ENCODE measurements at regions not wholly inside any gene's neighbourhood (a gene's known extent, or its start where the extent isn't known, plus 50 kb on each side); places are given as distances from the start of the nearest gene placed in this dataset.

DNA sequence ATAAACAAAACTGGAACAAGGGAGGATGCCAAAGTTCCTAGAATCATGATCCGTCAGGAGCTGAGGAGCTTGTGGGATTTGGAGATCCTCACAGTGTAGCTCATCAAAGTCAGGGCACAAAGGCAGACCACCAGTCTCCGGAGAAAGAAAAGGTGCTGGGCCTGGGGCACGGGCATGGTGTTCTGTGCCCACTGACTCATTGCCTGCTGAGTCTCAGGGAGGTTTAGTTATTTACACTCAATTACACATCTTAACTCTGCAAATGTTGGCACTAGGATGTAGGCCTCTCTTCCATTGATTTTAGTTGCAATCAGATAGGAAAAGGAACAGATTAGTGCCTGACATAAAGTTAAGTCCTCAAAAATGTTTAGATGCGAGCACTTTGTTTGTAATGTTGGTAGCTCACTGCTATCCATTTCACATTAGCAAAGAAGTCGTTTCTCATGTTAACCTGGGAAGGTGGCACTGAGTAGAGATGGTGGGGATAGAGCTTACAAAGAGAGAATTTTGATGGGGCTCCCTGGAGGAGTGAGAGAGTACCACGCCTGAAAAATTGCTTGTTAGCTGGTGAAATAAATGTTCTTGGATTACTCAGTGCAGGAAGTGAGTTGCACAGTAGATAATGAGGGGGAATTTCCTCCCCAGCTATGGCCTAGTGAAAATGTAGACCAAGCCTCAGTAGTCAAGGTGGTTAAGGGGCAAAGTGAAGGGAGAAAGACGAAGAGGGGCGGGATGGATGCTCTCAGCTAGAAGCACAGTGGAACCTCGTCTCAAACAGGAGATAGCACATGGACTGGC, 109.5 kb upstream of the CD180 start:
- peaks cover 0 to 21% of the 10 kb centered on the region in 2 donors for H3K4me1 ChIP-seq
- DNase-seq (ENCODE audit: low spot score): no peak
- TF ChIP-seq, protein P1, sequence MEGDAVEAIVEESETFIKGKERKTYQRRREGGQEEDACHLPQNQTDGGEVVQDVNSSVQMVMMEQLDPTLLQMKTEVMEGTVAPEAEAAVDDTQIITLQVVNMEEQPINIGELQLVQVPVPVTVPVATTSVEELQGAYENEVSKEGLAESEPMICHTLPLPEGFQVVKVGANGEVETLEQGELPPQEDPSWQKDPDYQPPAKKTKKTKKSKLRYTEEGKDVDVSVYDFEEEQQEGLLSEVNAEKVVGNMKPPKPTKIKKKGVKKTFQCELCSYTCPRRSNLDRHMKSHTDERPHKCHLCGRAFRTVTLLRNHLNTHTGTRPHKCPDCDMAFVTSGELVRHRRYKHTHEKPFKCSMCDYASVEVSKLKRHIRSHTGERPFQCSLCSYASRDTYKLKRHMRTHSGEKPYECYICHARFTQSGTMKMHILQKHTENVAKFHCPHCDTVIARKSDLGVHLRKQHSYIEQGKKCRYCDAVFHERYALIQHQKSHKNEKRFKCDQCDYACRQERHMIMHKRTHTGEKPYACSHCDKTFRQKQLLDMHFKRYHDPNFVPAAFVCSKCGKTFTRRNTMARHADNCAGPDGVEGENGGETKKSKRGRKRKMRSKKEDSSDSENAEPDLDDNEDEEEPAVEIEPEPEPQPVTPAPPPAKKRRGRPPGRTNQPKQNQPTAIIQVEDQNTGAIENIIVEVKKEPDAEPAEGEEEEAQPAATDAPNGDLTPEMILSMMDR (IDR thresholded peaks at IDR 0.05): no peak
- no peak overlapping the region for H3K4me3 ChIP-seq
- H3K27ac ChIP-seq: peak overlapping the region; percentile 54 to 74
- H3K9me3 ChIP-seq: no peaks in the 10 kb centered on the region
- H3K36me3 ChIP-seq: no peaks in the 10 kb centered on the region
- H3K27me3 ChIP-seq: no peaks in the 10 kb centered on the region

DNA sequence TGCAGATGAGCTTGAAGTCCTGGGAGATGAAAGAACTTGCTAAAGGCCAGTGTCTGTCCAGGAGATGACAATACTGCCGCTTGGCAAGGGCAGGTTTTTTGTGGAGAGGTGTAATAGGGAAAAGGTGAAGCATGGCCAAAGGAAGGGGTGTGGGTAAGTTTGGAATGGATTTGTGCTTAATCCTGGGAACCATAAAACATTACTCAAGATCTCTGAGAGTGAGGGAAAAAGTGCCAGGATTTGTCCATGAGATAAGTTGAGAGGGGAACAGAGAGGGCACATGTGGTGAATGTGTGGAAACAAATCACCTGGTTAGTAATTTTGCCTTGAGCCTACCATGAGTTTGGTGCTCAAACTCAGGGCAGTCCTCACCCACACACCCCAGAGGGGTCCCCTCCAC, 108.8 kb upstream of the CD180 start:
- TF ChIP-seq, protein P1 (IDR thresholded peaks at IDR 0.05): no peak
- peaks cover 0 to 28% of the 10 kb centered on the region in 2 donors for H3K4me1 ChIP-seq
- peak overlapping the region; percentile 54 to 74 for H3K27ac ChIP-seq
- no peaks in the 10 kb centered on the region for H3K36me3 ChIP-seq
- H3K9me3 ChIP-seq: no peaks in the 10 kb centered on the region
- H3K27me3 ChIP-seq: no peaks in the 10 kb centered on the region
- DNase-seq (ENCODE audit: low spot score): no peak
- H3K4me3 ChIP-seq: no peak overlapping the region

DNA sequence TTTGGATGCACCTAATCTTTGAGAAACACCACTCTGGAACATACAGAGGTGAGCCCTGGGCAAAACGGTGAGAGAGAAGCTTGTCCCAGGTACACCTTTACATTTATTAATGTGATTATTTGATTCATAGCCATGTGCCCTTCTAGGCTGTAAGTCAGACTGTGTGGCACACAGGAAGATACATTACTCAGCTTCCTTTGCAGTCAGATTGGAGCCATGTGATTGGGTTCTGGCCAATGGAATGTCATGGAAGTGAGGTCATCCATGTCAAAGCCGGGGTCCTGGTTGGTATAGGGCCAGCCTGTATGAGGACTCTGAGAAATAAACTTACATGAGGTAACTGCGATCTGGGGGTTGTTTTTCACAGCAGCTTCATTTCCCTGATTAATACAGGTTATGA, 106.8 kb upstream of the CD180 start:
- TF ChIP-seq, protein P1 (IDR thresholded peaks at IDR 0.05): no peak
- H3K4me1 ChIP-seq: peaks cover 0 to 28% of the 10 kb centered on the region in 2 donors
- no peaks in the 10 kb centered on the region for H3K36me3 ChIP-seq
- no peak for DNase-seq (ENCODE audit: low spot score)
- no peaks in the 10 kb centered on the region for H3K9me3 ChIP-seq
- no peak overlapping the region for H3K4me3 ChIP-seq
- H3K27ac ChIP-seq: peak overlapping the region in 1 of 2 donors; percentile 24
- H3K27me3 ChIP-seq: no peaks in the 10 kb centered on the region

DNA sequence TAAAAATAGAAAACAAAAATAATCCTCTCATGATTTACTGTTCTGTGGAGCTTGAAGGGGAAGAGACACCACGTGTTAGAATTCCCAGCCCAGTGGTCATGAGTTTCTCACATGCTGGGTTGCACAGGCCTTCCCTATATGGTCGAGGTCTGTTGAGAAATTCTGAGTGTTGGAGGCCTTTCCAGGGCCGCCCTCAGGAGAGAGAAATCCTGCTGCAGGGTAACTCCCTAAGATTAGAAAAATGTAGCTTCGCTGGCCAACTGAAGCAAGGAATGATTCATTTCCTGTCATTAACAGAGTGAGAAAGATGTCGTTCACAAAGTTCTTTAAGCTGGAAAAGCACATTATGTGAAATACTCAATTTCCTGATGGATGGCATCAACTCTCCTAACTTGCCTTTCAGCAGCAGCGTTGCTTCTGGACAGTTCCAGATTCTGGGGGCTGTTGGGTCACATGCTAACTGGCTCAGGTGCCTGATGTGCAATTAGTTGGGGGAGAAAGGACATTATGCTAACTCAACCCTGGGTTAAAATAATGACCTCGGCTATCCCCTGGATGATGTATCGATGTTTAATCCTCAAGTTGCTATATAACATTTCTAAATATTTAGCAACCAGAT, 104.8 kb upstream of the CD180 start:
- peak overlapping the region; percentile 73 to 81 for H3K27ac ChIP-seq
- no peak overlapping the region for H3K4me3 ChIP-seq
- TF ChIP-seq, protein P1 (IDR thresholded peaks at IDR 0.05): no peak
- H3K27me3 ChIP-seq: no peaks in the 10 kb centered on the region
- peak; percentile 95 for DNase-seq (ENCODE audit: low spot score)
- no peaks in the 10 kb centered on the region for H3K9me3 ChIP-seq
- H3K36me3 ChIP-seq: no peaks in the 10 kb centered on the region
- H3K4me1 ChIP-seq: peaks cover 0 to 21% of the 10 kb centered on the region in 2 donors

DNA sequence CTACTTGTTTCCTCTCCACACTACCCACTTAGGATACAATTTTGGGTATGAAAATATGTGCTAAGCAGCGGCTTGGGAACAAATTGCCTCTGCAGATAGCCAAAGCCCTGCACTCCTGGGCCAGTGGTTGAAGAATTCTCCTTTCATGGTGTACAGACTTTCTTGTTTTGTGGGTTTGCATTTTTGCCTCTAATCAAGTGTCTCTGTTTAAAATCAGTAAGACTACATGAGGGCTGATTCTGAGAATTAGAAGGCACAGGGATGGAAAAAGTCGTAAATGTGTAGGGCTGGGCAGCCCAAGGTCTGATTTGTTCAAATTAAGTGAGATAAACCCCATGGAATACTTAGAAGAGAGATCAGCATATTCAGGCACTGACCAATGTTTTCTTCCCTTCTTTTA, 103.7 kb upstream of the CD180 start:
- no peaks in the 10 kb centered on the region for H3K27me3 ChIP-seq
- DNase-seq (ENCODE audit: low spot score): no peak
- no peak overlapping the region for H3K4me3 ChIP-seq
- peaks cover 0 to 10% of the 10 kb centered on the region in 2 donors for H3K4me1 ChIP-seq
- TF ChIP-seq, protein P1 (IDR thresholded peaks at IDR 0.05): no peak
- H3K36me3 ChIP-seq: no peaks in the 10 kb centered on the region
- H3K9me3 ChIP-seq: no peaks in the 10 kb centered on the region
- H3K27ac ChIP-seq: peak overlapping the region; percentile 73 to 81

All from right atrium auricular region (tissue), 2 donors.